Neural cell (in vitro differentiated cells): ENCODE measurements at regions not wholly inside any gene's neighbourhood (a gene's known extent, or its start where the extent isn't known, plus 50 kb on each side); places are given as distances from the start of the nearest gene placed in this dataset.

Experiments used
- H2AFZ ChIP-seq: fragments of 200-600, 300-800 bp; sonication (generic), shearing (Covaris generic); 2 replicates; pipeline ENCODE4 v1.6.0; 2014; ENCODE audit warnings: low read depth, mild to moderate bottlenecking, antibody characterized with exemption, low read length, moderate library complexity
- H3F3A ChIP-seq: fragments of 200-600 bp; shearing (Covaris generic); 2 replicates; pipeline ENCODE4 v1.6.1; 2016; ENCODE audit warnings: mild to moderate bottlenecking, moderate library complexity, mixed read lengths, antibody characterized with exemption, low read length; ENCODE audit not compliant: insufficient read depth, poor library complexity, severe bottlenecking
- H3K27ac ChIP-seq: fragments of 200-600, 300-800 bp; sonication (generic), shearing (Covaris generic); 2 replicates; pipeline ENCODE4 v1.5.1; 2014; ENCODE audit warnings: mild to moderate bottlenecking, low read length, moderate library complexity
- H3K27me3 ChIP-seq: fragments of 300-800, 200-600 bp; sonication (generic), shearing (Covaris generic); 2 replicates; pipeline ENCODE4 v1.6.0; 2014; ENCODE audit warnings: mild to moderate bottlenecking, low read depth, low read length, moderate library complexity; ENCODE audit not compliant: insufficient read depth
- H3K36me3 ChIP-seq: fragments of 300-800, 200-600 bp; sonication (generic), shearing (Covaris generic); 2 replicates; pipeline ENCODE4 v1.5.1; 2014; ENCODE audit warnings: mild to moderate bottlenecking, antibody characterized with exemption, low read length, moderate library complexity; ENCODE audit not compliant: insufficient read depth
- H3K4me2 ChIP-seq: fragments of 300-800, 200-600 bp; sonication (generic), shearing (Covaris generic); 2 replicates; pipeline ENCODE4 v1.6.0; 2014; ENCODE audit warnings: mild to moderate bottlenecking, low read length
- H3K4me3 ChIP-seq: fragments of 300-800, 200-600 bp; sonication (generic), shearing (Covaris generic); 2 replicates; pipeline ENCODE4 v1.5.1; 2014; ENCODE audit warnings: mild to moderate bottlenecking, low read length, moderate library complexity
- H3K79me2 ChIP-seq: fragments of 200-600 bp; shearing (Covaris generic); replicated peaks from 2 replicates; pipeline ENCODE4 v1.6.0; 2014; ENCODE audit warnings: mild to moderate bottlenecking, low read length, moderate library complexity; ENCODE audit not compliant: insufficient read depth
- H3K9ac ChIP-seq: fragments of 300-800, 200-600 bp; sonication (generic), shearing (Covaris generic); 2 replicates; pipeline ENCODE4 v1.6.1; 2016; ENCODE audit warnings: mild to moderate bottlenecking, low read length, mixed read lengths
- H3K9me2 ChIP-seq: fragments of 200-600 bp; shearing (Covaris generic); 2 replicates; pipeline ENCODE4 v1.6.1; 2016; ENCODE audit warnings: mild to moderate bottlenecking, low read length, mixed read lengths; ENCODE audit not compliant: insufficient read depth
- H3K9me3 ChIP-seq: fragments of 200-600, 300-800 bp; sonication (generic), shearing (Covaris generic); 2 replicates; pipeline ENCODE4 v1.6.1; 2016; ENCODE audit warnings: mild to moderate bottlenecking, mixed run types, low read length, moderate library complexity, mixed read lengths
- H4K20me1 ChIP-seq: fragments of 200-600 bp; shearing (Covaris generic); 2 replicates; pipeline ENCODE4 v1.6.1; 2016; ENCODE audit warnings: mild to moderate bottlenecking, mixed run types; ENCODE audit not compliant: insufficient read depth
- CTCF ChIP-seq: fragments of 450-650 bp; IDR thresholded peaks from 2 replicates; pipeline ENCODE4 v1.5.1; 2014; ENCODE audit warnings: antibody characterized with exemption, mild to moderate bottlenecking, moderate library complexity; ENCODE audit not compliant: poor library complexity, severe bottlenecking
- EP300 ChIP-seq: fragments of 450-650 bp; conservative IDR thresholded peaks from 2 replicates; pipeline ENCODE4 v1.6.1; 2014; ENCODE audit warnings: antibody characterized with exemption, mild to moderate bottlenecking, moderate library complexity; ENCODE audit not compliant: poor library complexity, severe bottlenecking
- EZH2 ChIP-seq: fragments of 200-600, 300-800 bp; shearing (Covaris generic), sonication (generic); IDR thresholded peaks from 2 replicates; pipeline ENCODE4 v1.6.1; 2014; ENCODE audit warnings: antibody characterized with exemption, low read length, borderline replicate concordance, mild to moderate bottlenecking; ENCODE audit not compliant: insufficient read depth, poor library complexity, severe bottlenecking
- MXI1 ChIP-seq: fragments of 450-650 bp; conservative IDR thresholded peaks from 2 replicates; pipeline ENCODE4 v1.6.1; 2014; ENCODE audit warnings: antibody characterized with exemption, mild to moderate bottlenecking; ENCODE audit not compliant: poor library complexity, severe bottlenecking
- POLR2AphosphoS5 ChIP-seq: IDR thresholded peaks from 2 replicates; pipeline ENCODE4 v1.6.1; 2012
- RAD21 ChIP-seq: fragments of 450-650 bp; conservative IDR thresholded peaks from 2 replicates; pipeline ENCODE4 v1.6.1; 2014; ENCODE audit warnings: antibody characterized with exemption, mild to moderate bottlenecking, moderate library complexity
- REST ChIP-seq: IDR thresholded peaks from 2 replicates; pipeline ENCODE4 v1.6.1; 2012; ENCODE audit warnings: borderline replicate concordance
- SMC3 ChIP-seq: fragments of 450-650 bp; conservative IDR thresholded peaks from 2 replicates; pipeline ENCODE4 v1.6.1; 2014; ENCODE audit warnings: antibody characterized with exemption, mild to moderate bottlenecking, moderate library complexity; ENCODE audit not compliant: poor library complexity
- TAF1 ChIP-seq: IDR thresholded peaks from 2 replicates; pipeline ENCODE4 v1.6.1; 2012; ENCODE audit warnings: low read depth

GRCh38 chr1:95728841-95729240, 494.8 kb downstream of the RWDD3 start:
- Histone ChIP-seq H4K20me1 (no peaks in the 10 kb centered on the region), H3K4me2 (no peak overlapping the region), H3K27me3 (no peaks in the 10 kb centered on the region), H3K79me2 (no peaks in the 10 kb centered on the region), H3K9me2 (no peaks in the 10 kb centered on the region), H3K9ac (no peak overlapping the region), H3K9me3 (no peaks in the 10 kb centered on the region), H3K36me3 (no peaks in the 10 kb centered on the region), H3F3A (no peaks in the 10 kb centered on the region), H2AFZ (no peak overlapping the region), H3K4me3 (no peak overlapping the region), H3K27ac (no peak overlapping the region)
- no peak for TF ChIP-seq RAD21
- TF ChIP-seq EZH2, result no peak
- no peak for TF ChIP-seq CTCF
- TF ChIP-seq POLR2AphosphoS5, result no peak
- TF ChIP-seq MXI1, result no peak
- no peak for TF ChIP-seq EP300
- TF ChIP-seq REST, result no peak
- no peak for TF ChIP-seq TAF1
- TF ChIP-seq SMC3, result no peak

- Histone ChIP-seq H3K4me3 (no peak overlapping the region), H3K79me2 (no peaks in the 10 kb centered on the region), H4K20me1 (no peaks in the 10 kb centered on the region), H3K4me2 (no peak overlapping the region), H3K9me3 (no peaks in the 10 kb centered on the region), H3K27me3 (no peaks in the 10 kb centered on the region), H2AFZ (no peak overlapping the region), H3K27ac (no peak overlapping the region), H3K9me2 (no peaks in the 10 kb centered on the region), H3K36me3 (no peaks in the 10 kb centered on the region), H3F3A (no peaks in the 10 kb centered on the region), H3K9ac (no peak overlapping the region)
- no peak for TF ChIP-seq MXI1
- no peak for TF ChIP-seq REST
- TF ChIP-seq TAF1, result no peak
- no peak for TF ChIP-seq EZH2
- no peak for TF ChIP-seq CTCF
- TF ChIP-seq EP300, result no peak
- no peak for TF ChIP-seq POLR2AphosphoS5
- no peak for TF ChIP-seq RAD21
Measured at GRCh38 chr1:95730986-95731385, 497.0 kb downstream of the RWDD3 start.
